Activated CD8-positive, alpha-beta T cell treated with anti-CD3 and anti-CD28 coated beads for 36 hours (primary cell): ENCODE measurements at regions not wholly inside any gene's neighbourhood (a gene's known extent, or its start where the extent isn't known, plus 50 kb on each side); places are given as distances from the start of the nearest gene placed in this dataset.
A peak's percentile ranks its signal among the peaks of the same experiment; 100 is the strongest.

Experiments used
- ATAC-seq: fragments of 200-7000 bp; cut with Tn5 transposase; one replicate; pipeline ENCODE4 v1.10.0; 2021; ENCODE audit warnings: mild to moderate bottlenecking, moderate library complexity
- CTCF ChIA-PET: fragments of 350-600 bp; sonication (Branson Sonifier 250); formaldehyde crosslinking; loops from one replicate; lab custom pipeline; 2021; ENCODE audit warnings: antibody characterized with exemption; lab: Charles Lee
- POLR2A ChIA-PET: fragments of 350-600 bp; sonication (Branson Sonifier 250); formaldehyde crosslinking; loops from one replicate; lab custom pipeline; 2021; ENCODE audit warnings: antibody characterized with exemption; lab: Charles Lee
- DNase-seq: peaks from one replicate; pipeline ENCODE4 v3.0.0-alpha.2; 2020
- H3K27ac Mint-ChIP-seq: one replicate; pipeline ENCODE4 v1.8.0; 2021; ENCODE audit warnings: mild to moderate bottlenecking, mixed read lengths
- H3K27me3 Mint-ChIP-seq: one replicate; pipeline ENCODE4 v1.8.0; 2021; ENCODE audit warnings: mixed read lengths
- H3K36me3 Mint-ChIP-seq: one replicate; pipeline ENCODE4 v1.8.0; 2021; ENCODE audit warnings: low read depth, mixed read lengths
- H3K4me1 Mint-ChIP-seq: one replicate; pipeline ENCODE4 v1.8.0; 2021; ENCODE audit warnings: low read depth, mixed read lengths
- H3K4me3 Mint-ChIP-seq: one replicate; pipeline ENCODE4 v1.8.0; 2021; ENCODE audit warnings: mild to moderate bottlenecking, moderate library complexity, mixed read lengths
- H3K9me3 Mint-ChIP-seq: one replicate; pipeline ENCODE4 v1.8.0; 2021; ENCODE audit warnings: mixed read lengths
- intact Hi-C: fragments of 100-400 bp; cut with micrococcal nuclease; formaldehyde crosslinking; loops from one replicate; pipeline ENCODE4 v1.10.0; 2022
- TF ChIP-seq, protein P1 (sequence below): fragments of 200-600 bp; IDR thresholded peaks from one replicate; pipeline ENCODE4 v1.8.0; 2022; ENCODE audit warnings: antibody characterized with exemption, mild to moderate bottlenecking

- Mint-ChIP-seq H3K4me1 (peaks cover 42% of the 10 kb centered on the region), H3K9me3 (no peaks in the 10 kb centered on the region), H3K36me3 (no peaks in the 10 kb centered on the region), H3K27me3 (peaks cover 17% of the 10 kb centered on the region), H3K4me3 (no peak overlapping the region), H3K27ac (no peak overlapping the region)
- ChIA-PET CTCF (no interaction called here), POLR2A (no interaction called here)
- ATAC-seq, result no peak
- no peak for DNase-seq
- TF ChIP-seq, protein P1, sequence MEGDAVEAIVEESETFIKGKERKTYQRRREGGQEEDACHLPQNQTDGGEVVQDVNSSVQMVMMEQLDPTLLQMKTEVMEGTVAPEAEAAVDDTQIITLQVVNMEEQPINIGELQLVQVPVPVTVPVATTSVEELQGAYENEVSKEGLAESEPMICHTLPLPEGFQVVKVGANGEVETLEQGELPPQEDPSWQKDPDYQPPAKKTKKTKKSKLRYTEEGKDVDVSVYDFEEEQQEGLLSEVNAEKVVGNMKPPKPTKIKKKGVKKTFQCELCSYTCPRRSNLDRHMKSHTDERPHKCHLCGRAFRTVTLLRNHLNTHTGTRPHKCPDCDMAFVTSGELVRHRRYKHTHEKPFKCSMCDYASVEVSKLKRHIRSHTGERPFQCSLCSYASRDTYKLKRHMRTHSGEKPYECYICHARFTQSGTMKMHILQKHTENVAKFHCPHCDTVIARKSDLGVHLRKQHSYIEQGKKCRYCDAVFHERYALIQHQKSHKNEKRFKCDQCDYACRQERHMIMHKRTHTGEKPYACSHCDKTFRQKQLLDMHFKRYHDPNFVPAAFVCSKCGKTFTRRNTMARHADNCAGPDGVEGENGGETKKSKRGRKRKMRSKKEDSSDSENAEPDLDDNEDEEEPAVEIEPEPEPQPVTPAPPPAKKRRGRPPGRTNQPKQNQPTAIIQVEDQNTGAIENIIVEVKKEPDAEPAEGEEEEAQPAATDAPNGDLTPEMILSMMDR, result no peak
- intact Hi-C loops, result no loop called here
These were observed 67.3 kb upstream of the ERRFI1 start for GRCh38 chr1:8093221-8093980.

DNA sequence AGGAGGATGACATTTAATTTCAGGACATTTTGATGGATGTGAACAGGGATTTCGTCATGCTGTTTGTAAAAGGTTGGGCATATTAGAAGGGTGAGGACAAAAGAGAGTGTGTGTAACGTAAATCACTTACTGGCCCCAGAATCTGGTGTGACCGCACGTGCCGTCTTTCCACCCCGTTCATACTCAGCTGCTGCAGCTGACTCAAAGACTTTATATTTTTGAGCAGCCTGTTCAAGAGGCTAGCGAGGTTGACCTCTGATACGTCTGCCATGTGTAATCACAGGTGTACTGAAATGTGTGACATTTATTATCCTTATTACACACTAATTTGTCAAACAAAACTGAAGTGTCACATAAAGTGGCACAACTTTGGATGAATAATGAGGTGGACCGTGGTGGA is 66.5 kb upstream of the ERRFI1 start:
- ChIA-PET POLR2A (no interaction called here), CTCF (interaction anchor here (1.5 kb wide), 1 partner anchor 8 kb away, joined by 4 read pairs; no protein-coding TSS in a partner anchor)
- no peak overlapping the region for H3K27ac Mint-ChIP-seq
- DNase-seq (no peak), ATAC-seq (no peak)
- TF ChIP-seq, protein P1, result no peak
- H3K4me1 Mint-ChIP-seq, result peaks cover 38% of the 10 kb centered on the region
- no peaks in the 10 kb centered on the region for H3K36me3 Mint-ChIP-seq
- H3K9me3 Mint-ChIP-seq, result no peaks in the 10 kb centered on the region
- H3K27me3 Mint-ChIP-seq, result peaks cover 18% of the 10 kb centered on the region
- no peak overlapping the region for H3K4me3 Mint-ChIP-seq
- intact Hi-C loops, result no loop called here

- Mint-ChIP-seq H3K27ac (no peak overlapping the region), H3K4me1 (peaks cover 29% of the 10 kb centered on the region), H3K9me3 (no peaks in the 10 kb centered on the region), H3K27me3 (peaks cover 18% of the 10 kb centered on the region), H3K36me3 (no peaks in the 10 kb centered on the region), H3K4me3 (no peak overlapping the region)
- ATAC-seq, result no peak
- TF ChIP-seq, protein P1, result no peak
- CTCF ChIA-PET, result interaction anchor here (0.6 to 1.5 kb wide), 2 partner anchors 9 to 76 kb away, joined by 3 to 4 read pairs; no protein-coding TSS in a partner anchor
- POLR2A ChIA-PET, result no interaction called here
- no peak for DNase-seq
- intact Hi-C loops, result no loop called here
These were observed 65.6 kb upstream of the ERRFI1 start for GRCh38 chr1:8091691-8092090.

DNA sequence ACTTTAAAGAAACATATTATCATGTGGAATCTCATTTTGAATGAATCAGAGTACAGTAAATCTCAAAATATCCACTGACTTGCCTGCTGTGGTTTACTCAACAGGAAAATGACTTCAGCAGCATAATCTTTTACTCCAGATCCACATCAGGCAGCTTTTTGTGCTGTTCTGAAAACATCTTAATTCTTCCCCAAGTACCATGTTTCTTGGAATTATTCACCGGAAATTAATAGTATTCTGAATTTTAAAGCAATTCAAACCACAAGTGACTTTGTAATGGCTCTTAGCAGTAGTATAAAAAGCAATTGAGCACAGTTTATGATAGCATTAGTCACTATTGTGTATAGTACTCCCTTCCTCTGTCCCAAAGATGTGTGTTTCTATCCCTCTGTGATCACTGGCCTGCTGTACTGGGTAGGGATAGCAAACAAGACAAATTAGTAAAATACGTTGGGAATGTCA is 64.2 kb upstream of the ERRFI1 start:
- ChIA-PET CTCF (no interaction called here), POLR2A (no interaction called here)
- DNase-seq, result no peak
- TF ChIP-seq, protein P1, result no peak
- intact Hi-C loops, result no loop called here
- Mint-ChIP-seq H3K27me3 (peaks cover 18% of the 10 kb centered on the region), H3K27ac (no peak overlapping the region), H3K36me3 (no peaks in the 10 kb centered on the region), H3K4me1 (peaks cover 17% of the 10 kb centered on the region), H3K4me3 (no peak overlapping the region), H3K9me3 (no peaks in the 10 kb centered on the region)
- no peak for ATAC-seq

DNA sequence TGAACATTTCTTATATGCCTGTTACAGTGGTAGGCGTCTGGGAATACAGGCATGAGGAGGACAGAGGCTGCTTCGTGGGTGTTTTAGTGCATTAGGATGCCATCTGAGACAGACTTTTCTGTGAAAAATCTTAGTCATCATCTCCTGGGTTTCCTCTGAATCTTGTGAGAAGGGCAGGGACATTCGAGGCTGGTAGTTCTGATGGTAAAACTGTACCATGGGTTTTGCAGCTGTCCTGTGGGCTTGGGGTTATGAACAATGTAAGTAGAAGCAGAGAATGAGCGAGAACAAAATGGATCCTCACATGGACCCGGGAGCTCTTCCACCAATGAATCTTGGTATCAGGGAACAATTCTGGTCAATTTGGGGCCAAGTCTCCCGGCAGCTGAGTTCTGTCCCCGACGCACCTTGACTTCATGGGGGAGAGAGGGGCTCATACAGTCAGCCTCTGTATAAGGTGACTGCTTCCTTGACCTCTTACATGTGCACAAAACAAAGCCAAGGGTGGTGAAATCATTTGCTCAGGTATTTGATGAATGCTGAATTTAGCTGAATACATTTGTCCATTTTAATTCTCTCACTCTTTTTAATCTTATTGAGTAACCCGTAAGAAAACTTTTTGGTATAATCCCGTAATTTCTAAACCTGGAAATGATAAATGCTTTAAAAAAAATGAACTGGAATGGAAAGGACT is 63.6 kb upstream of the ERRFI1 start:
- no peak overlapping the region for H3K27ac Mint-ChIP-seq
- intact Hi-C loops, result no loop called here
- DNase-seq (peak; percentile 10), ATAC-seq (peak; percentile 30)
- TF ChIP-seq, protein P1, result no peak
- CTCF ChIA-PET, result no interaction called here
- POLR2A ChIA-PET, result interaction anchor here (0.6 kb wide), 1 partner anchor 72 kb away, joined by 3 read pairs; no protein-coding TSS in a partner anchor
- no peaks in the 10 kb centered on the region for H3K36me3 Mint-ChIP-seq
- H3K9me3 Mint-ChIP-seq, result no peaks in the 10 kb centered on the region
- no peak overlapping the region for H3K4me3 Mint-ChIP-seq
- H3K4me1 Mint-ChIP-seq, result peaks cover 12% of the 10 kb centered on the region
- H3K27me3 Mint-ChIP-seq, result peaks cover 21% of the 10 kb centered on the region
